NCI-H2227 (cell line): ENCODE measurements at regions not wholly inside any gene's neighbourhood (a gene's known extent, or its start where the extent isn't known, plus 50 kb on each side); places are given as distances from the start of the nearest gene placed in this dataset.
A peak's percentile ranks its signal among the peaks of the same experiment; 100 is the strongest.

Experiments used
- DNase-seq: peaks from one replicate; lab custom pipeline; 2025; ENCODE audit not compliant: unreplicated experiment; lab: John Stamatoyannopoulos, UW

- peak; percentile 48 for DNase-seq
Measured at GRCh38 chr4:24419181-24420034, 164.9 kb downstream of the DHX15 start.

GRCh38 chr4:24417206-24417605 is 167.1 kb downstream of the DHX15 start:
- DNase-seq, result no peak

GRCh38 chr4:24416293-24416692 is 168.1 kb downstream of the DHX15 start:
- DNase-seq, result no peak

- no peak for DNase-seq
Measured at GRCh38 chr4:24413311-24413784, 171.0 kb downstream of the DHX15 start.

- DNase-seq, result no peak
Measured at GRCh38 chr4:24411806-24412205, 172.5 kb downstream of the DHX15 start.

GRCh38 chr4:24411299-24411698 is 173.1 kb downstream of the DHX15 start:
- no peak for DNase-seq

GRCh38 chr4:24408640-24409039 is 175.7 kb downstream of the DHX15 start:
- DNase-seq, result no peak

- DNase-seq, result no peak
Measured at GRCh38 chr4:24405926-24406325, 178.4 kb downstream of the DHX15 start.

- no peak for DNase-seq
Measured at GRCh38 chr4:24405341-24405740, 179.0 kb downstream of the DHX15 start.

- no peak for DNase-seq
Measured at GRCh38 chr4:24404281-24404680, 180.1 kb downstream of the DHX15 start.

GRCh38 chr4:24403265-24403664 is 181.1 kb downstream of the DHX15 start:
- DNase-seq, result no peak

GRCh38 chr4:24400537-24400936 is 183.8 kb downstream of the DHX15 start:
- DNase-seq, result no peak

- no peak for DNase-seq
Measured at GRCh38 chr4:24396988-24397387, 187.4 kb downstream of the DHX15 start.

- DNase-seq, result no peak
Measured at GRCh38 chr4:24395937-24396336, 188.4 kb downstream of the DHX15 start.

GRCh38 chr4:24394041-24394440 is 190.3 kb downstream of the DHX15 start:
- no peak for DNase-seq

- no peak for DNase-seq
Measured at GRCh38 chr4:24392613-24393012, 191.7 kb downstream of the DHX15 start.

- DNase-seq, result no peak
Measured at GRCh38 chr4:24382381-24382780, 202.0 kb downstream of the DHX15 start.

GRCh38 chr4:24380957-24381665 is 203.2 kb downstream of the DHX15 start:
- DNase-seq, result no peak

- DNase-seq, result no peak
Measured at GRCh38 chr4:24373704-24374103, 210.7 kb downstream of the DHX15 start.

- no peak for DNase-seq
Measured at GRCh38 chr4:24372881-24373280, 211.5 kb downstream of the DHX15 start.

GRCh38 chr4:24372341-24372740 is 212.0 kb downstream of the DHX15 start:
- no peak for DNase-seq

GRCh38 chr4:24370421-24370820 is 213.9 kb downstream of the DHX15 start:
- no peak for DNase-seq
